GM19467 (cell line): ENCODE measurements at regions not wholly inside any gene's neighbourhood (a gene's known extent, or its start where the extent isn't known, plus 50 kb on each side); places are given as distances from the start of the nearest gene placed in this dataset.

Experiments
- ATAC-seq: cut with Tn5 transposase; IDR thresholded peaks from one replicate; pipeline ENCODE4 v1.9.1; 2021; ENCODE audit warnings: mild to moderate bottlenecking, moderate library complexity; ENCODE audit not compliant: unreplicated experiment

DNA sequence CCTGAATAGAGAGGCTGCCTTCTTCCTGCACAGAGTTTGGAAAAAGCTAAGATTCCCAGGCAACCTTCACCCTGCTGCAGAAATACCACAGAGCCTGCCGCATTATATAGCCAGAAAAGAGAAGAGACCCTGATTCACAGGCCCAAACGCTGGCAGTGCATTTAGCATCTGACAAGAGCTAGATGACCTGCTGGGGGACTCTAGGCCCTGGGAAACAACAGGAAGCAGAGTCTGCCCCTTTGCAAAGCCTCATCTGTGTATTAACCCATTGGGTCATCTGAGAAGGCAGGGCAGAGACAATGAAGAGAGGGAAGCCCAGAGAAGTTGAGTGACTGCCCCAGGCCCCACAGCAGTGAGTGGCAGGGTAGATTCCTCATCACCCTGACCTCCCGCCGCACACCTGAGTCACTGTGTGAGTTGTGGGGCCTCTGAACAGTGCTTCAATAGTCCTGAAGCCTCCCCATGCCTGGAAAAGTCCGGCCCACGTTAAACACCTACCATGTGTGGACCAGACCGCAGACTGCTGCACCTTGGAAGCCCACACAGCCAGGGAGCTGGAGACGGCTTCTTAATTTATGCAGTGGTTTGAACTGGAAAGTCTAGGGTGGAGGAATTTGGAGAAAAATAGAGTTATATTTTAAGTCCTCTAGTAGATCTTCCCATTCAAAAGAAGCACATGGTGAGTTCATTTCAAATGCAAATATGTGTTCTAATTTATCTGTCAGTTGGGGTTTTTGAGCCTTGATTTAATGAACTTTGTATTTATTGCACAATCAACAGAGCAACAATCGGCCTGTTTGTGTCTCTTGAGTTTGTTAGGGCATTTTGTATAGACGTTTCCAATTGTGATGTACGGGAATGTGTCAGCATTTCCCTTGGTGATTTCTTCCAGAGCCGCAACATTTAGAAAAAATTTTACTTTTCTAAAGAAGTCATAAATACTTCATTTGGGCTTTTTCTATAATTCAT, 80.4 kb upstream of the GPR26 start:
- no peak for ATAC-seq

DNA sequence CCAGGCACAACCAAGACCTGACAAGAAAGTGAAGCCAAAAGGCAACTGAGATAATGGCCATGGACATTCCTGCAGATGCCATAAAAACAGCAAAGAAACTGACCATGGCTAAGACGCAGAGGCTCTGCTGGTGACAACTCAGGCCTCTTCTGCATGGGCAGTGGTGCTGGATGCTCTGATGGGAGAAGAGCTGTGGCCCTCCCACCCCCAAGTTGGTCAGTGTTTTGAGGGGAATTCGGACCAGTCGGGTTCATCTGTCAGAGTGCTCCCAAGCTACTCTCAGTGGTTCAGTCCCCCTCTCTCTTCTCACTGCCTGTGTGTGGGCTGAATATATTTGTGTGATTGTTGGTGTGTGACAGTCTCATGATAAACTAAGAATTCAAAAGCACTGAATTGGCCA, 79.0 kb upstream of the GPR26 start:
- ATAC-seq, result no peak

DNA sequence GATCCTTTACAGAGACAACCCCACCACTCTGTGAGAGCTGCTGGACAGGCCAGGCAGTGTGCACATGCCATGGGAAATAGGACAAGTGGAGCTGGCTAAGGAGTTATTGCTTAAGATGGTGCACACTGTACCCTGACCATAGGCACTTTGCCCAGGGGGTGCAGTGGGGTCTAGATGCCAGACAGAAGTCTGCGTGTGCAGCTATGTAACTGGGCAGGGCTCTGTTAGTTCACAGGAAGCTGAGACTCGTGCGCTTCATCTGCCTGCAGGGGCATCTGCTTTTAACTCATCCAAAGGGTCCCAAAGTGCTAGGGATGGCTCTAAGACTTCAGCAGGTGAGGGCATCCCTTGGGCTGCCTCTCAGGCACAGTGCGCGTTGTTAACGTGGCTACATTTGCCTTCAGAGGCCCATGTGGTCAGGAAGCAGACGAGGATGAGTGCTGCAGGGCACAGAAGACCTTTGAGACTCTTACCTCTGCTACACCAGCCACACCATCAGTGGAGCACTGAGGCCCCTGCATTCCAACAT, 77.7 kb upstream of the GPR26 start:
- ATAC-seq, result no peak

DNA sequence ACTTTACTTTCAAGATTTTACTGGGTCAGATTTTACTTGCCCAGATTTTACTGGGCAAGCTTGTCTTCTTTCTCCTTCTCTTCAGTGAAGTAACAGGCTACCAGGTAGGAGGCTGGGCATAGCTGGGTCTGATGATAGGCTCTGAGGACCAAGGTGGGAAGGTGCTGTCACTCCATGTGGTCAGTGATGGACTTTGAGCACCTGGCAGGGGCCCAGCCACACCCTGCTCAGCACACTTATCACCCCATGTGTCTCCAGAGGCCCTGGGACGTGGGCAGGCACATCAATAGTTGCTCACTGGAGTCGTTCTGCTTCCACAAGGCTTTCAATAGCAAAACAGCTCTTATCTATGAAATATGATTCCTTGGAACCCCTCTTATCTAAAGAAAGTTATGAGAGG, 70.5 kb upstream of the GPR26 start:
- no peak for ATAC-seq

DNA sequence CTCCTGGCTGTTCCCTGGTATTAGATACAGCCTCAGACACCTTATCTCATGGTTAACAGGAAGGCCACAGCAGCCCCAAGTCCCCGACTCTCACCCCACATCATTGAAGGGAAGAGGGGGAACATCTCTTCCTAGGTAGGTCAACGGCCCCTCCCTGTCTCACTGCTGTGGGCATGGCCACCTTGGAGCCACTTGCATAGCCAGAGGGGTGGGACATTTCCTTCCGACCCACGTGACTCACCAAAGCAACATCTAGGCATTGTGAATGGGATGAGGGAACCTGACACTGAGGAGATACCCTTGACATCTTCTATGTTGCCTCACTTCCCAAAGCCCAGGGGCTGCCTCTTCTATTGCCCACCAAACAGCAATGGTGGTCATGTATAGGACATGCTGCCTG, 68.5 kb upstream of the GPR26 start:
- no peak for ATAC-seq

DNA sequence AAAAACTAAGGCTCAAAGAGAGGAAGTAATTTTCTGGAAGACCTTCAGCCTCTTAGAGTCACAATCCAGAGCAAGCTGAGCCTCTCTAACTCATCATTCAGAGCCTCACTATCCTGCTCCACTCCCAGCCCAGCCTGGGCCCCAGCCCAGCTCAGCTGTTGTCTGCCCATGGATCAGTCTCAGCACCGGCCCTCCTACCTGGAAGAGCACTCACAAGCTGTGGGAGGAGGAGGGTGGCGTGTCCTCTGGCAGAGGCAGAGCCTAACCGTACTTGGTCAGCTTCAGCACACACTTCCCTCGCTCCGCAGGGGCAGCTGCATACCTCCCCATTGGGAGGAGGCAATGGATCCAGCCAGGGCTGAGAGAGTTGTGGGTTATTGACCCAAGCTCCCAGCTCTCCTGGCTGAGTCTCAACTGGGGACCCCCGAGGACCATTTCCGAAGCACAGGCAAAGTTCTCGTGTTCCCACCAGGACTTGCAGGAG, 66.7 kb upstream of the GPR26 start:
- ATAC-seq, result no peak

DNA sequence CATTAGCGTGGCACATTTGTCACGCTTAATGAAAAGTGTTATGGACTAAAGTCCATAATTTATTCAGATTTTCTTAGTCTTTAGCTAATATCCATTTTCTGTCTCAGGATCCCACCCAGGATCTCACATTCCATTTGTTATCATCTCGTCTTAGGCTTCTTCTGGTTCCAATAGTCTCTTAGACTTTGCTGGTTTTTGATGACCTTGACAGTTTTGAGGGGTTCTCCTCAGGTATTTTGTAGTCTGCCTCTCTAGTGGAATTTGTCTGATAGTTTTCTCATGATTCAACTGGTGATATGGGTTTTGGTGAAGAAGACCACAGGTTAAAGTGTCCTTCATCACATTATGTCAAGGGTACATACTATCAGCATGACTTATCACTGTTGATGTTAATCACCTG, 66.0 kb upstream of the GPR26 start:
- no peak for ATAC-seq

DNA sequence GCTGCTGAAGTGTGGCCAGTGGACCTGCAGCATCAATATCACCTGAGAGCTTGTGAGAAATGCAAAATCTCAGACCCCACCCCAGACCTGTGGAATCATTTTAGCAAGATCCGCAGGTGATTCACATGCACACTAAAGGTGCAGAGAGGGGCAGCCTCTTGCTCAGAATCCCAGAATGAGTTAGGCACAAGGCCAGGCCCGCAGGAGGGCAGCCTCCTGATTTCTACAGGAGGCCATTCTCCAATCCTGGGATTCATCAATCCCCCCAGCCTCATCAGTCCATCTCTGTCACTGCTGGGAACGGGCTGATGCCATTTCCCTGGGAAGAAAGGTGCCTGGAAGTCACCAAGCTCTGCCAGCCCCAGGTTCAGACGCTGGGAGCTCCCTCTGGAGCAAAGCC, 63.0 kb upstream of the GPR26 start:
- ATAC-seq, result no peak

DNA sequence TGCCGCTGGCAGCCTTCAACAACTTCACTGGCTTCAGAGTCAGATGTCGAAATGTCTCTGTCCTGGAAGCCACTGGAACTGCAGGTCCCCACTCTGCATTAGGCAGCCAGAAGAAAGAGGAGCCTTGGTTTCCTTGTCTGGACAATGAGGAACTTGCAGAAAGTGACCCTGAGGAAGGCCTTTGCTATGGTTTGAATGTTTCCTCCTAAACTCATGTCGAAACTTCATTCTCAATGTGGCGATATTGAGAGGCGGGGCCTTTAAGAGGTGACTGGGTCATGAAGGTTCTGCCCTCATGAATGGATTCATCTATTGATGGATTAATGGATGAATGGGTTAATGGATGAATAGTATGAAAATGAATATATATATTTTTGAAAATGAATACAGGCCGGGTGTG, 61.6 kb upstream of the GPR26 start:
- ATAC-seq, result no peak

DNA sequence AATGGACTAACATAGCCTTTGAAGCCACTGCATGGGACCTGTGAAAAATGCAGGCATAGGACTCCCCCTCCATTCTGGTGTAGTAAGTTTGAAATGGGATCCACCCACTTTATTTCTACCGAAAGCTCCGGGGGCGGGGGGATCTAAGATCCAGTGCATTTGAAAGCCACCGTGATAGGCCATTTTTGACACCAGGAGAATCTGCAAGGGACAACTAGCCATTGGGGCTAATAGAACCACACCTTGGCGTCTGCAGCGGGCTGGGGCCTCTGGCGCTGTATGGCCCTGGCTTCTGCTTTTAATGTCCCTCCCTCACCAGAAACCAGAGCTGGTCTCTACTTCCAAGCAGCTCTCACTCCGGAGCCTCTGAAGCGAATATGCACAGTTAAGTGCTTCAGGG, 60.1 kb upstream of the GPR26 start:
- no peak for ATAC-seq

DNA sequence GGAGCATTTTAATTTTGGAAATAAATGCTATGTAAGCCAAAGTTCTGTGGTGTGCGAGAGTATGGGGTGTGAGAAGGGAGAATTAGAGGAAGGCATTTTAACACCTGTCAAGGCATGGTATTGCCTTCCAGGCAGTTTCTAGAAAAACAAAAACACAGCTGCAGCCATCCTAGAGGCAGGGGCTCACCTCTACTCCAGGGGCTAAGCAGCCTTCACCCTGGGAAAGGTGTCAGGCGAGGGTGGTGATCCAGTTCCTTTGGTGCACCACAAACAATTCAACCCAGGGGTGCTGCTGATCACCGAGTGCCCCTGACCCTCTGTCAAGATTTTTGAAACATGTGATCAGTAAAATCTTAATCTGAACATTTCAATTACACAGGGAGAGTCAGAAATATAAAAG, 59.2 kb upstream of the GPR26 start:
- ATAC-seq, result no peak

DNA sequence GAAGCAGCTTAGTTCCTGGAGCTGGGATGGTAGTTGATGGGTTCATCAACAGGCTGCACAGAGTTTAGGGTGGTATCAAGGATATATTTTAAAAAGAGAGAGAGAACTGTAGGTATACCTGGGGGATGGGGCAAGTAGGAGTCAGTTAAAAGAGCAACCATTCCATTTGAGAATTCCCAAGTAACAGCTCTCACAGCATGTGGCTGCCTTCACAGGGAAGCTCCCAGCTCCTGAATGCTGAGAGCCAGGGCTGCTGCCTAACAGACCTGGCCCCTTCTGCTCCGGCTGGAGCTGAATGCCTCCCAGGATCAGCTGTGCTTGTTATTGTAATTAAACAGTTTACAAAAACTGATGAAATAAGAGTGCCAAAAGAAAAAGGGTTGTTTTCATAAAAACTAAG, 58.8 kb upstream of the GPR26 start:
- no peak for ATAC-seq

DNA sequence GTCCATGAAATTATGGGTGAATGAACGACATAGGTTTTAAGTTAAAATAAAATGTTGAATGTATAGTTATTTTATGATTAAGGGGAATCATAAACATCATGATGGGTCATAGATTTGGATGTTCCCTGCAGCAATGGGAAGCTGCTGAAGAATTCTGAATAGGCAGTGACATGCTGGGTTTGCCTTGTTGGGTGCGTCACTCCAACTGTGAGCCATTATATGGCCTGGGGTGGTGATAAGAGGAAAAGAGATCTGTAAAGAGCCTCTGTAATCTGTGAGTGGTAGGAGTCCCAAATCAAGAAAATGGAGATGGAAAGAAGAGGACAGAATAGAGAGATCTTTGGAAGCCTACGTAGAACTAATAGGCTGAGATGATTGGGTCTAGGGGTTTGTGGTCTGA, 58.1 kb upstream of the GPR26 start:
- no peak for ATAC-seq

DNA sequence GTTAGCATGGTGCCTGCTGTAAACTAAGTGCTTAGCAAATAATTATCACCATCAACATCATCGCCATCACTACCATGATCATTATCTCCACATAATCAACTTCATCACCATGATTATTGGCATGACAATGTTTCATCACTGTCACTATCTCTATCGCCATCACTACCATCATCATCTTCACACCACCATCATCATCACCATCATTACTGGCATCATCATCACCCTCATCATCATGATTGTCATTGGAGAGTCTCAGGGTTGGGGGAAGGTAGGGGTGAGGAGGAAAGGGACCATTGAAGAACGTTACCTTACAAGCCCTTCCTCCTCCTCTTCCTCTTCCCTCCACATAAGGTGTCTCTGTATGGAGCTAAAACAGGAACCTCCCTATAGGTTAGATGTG, 54.9 kb upstream of the GPR26 start:
- no peak for ATAC-seq

DNA sequence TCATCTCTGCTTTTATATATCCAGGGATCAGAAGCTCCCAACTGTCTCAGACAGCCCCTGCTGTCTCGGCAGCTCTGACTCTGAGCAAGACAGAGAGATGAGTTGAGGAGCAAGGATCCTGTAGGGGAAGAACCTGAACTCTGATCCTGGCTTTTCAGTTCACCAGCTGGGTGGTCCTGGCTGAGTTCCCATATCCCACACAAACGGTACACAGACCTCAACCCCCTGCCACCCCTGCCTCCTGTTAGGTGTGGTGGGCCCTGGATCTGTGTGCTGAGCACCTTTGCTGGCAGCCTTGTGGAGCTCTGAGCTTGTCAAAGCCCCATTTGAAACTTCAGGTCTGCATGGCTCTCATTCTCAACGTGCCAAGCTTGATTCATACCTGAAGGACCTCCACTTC, 54.3 kb upstream of the GPR26 start:
- no peak for ATAC-seq

DNA sequence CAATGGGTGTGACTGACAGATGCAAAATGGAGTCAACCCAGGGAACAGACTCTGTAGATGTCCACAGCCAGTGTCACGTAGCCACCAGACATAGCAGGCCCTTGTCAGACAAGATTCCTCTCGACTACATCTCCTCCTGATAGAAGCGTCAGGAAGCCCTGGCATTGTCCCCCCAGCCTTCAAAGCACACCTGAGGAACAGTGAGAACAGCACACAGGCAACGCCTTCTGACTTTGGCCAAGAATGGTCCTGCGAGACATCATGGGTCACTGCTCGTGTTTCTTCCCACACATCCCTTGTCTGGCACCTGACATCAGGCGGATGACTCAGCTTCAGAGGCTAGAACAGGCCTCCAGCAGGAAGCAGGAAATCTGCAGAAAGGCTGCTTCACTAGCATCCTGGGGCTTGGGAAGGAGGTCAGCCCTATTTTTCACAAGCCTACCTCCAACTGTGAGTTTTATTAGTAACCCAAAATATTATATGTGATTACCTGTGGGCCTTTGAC, 52.8 kb upstream of the GPR26 start:
- ATAC-seq, result no peak

DNA sequence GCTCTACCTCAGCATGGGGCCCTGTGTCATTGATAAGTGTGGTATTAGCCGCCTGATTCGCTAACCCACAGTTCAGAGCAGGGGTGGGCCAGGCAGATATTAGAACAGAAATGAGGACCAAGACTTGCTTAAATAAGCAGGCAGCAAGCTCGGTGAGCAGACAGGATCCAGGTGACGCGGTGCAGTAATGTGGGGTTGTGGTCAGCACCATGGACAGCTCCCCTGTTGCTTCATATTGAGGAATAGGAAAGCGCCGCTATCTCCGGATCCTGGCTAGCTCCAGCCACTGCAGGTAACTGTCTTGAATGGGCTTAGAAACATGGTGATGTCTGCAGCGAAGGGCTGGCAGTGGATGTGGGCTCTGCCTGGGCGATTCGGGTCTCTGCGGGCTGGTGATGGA, 51.3 kb upstream of the GPR26 start:
- no peak for ATAC-seq
